AG04450 (cell line): ENCODE measurements at regions not wholly inside any gene's neighbourhood (a gene's known extent, or its start where the extent isn't known, plus 50 kb on each side); places are given as distances from the start of the nearest gene placed in this dataset.

Source experiments
- CTCF ChIA-PET: fragments of 300-600, 350-600 bp; formaldehyde crosslinking; extraction: SDS; loops from one replicate; lab custom pipeline; 2022; ENCODE audit warnings: antibody characterized with exemption, inconsistent platforms; lab: Charles Lee
- POLR2A ChIA-PET: fragments of 350-600 bp; formaldehyde crosslinking; extraction: SDS; loops from one replicate; lab custom pipeline; 2021; ENCODE audit warnings: antibody characterized with exemption, inconsistent platforms; lab: Yijun Ruan, JAX
- DNase-seq: peaks from one replicate; pipeline ENCODE4 v3.0.0-alpha.2; 2011; ENCODE audit warnings: low read depth, low spot score
- H3K27ac ChIP-seq: one replicate; pipeline ENCODE4 v1.5.1; 2012; ENCODE audit warnings: low read depth, low read length, control low read depth
- H3K27me3 ChIP-seq: one replicate; pipeline ENCODE4 v1.6.0; 2012; ENCODE audit warnings: low read length; ENCODE audit not compliant: control insufficient read depth, insufficient read depth
- H3K4me3 ChIP-seq: 2 replicates; pipeline ENCODE4 v1.5.1; 2011; ENCODE audit warnings: mild to moderate bottlenecking, low read depth, low read length, control low read depth
- H3K9me3 ChIP-seq: 2 replicates; pipeline ENCODE4 v1.5.1; 2012; ENCODE audit warnings: low read length; ENCODE audit not compliant: control insufficient read depth, insufficient read depth
- CTCF ChIP-seq: IDR thresholded peaks from 2 replicates; pipeline ENCODE4 v1.5.1; 2011; ENCODE audit warnings: low read depth, low read length, control low read depth, inconsistent platforms

GRCh38 chr13:71962735-71963134, 95.7 kb upstream of the DACH1 start:
- no peak for DNase-seq
- TF ChIP-seq CTCF: no peak
- no peak overlapping the region for H3K27ac ChIP-seq
- no peak overlapping the region for H3K4me3 ChIP-seq
- H3K9me3 ChIP-seq: no peaks in the 10 kb centered on the region
- ChIA-PET POLR2A (no interaction called here), CTCF (no interaction called here)
- no peaks in the 10 kb centered on the region for H3K27me3 ChIP-seq

GRCh38 chr13:71962126-71962525, 95.1 kb upstream of the DACH1 start:
- no peak for TF ChIP-seq CTCF
- H3K27ac ChIP-seq: no peak overlapping the region
- CTCF ChIA-PET: no interaction called here
- DNase-seq: no peak
- H3K4me3 ChIP-seq: no peak overlapping the region
- H3K9me3 ChIP-seq: no peaks in the 10 kb centered on the region
- no peaks in the 10 kb centered on the region for H3K27me3 ChIP-seq
- POLR2A ChIA-PET: no interaction called here

- no peak for TF ChIP-seq CTCF
- H3K9me3 ChIP-seq: no peaks in the 10 kb centered on the region
- CTCF ChIA-PET: no interaction called here
- no peak for DNase-seq
- no peak overlapping the region for H3K4me3 ChIP-seq
- no peaks in the 10 kb centered on the region for H3K27me3 ChIP-seq
- no peak overlapping the region for H3K27ac ChIP-seq
- POLR2A ChIA-PET: no interaction called here
These were observed 82.4 kb upstream of the DACH1 start for GRCh38 chr13:71949441-71949840.

GRCh38 chr13:71939186-71939585, 72.2 kb upstream of the DACH1 start:
- no peaks in the 10 kb centered on the region for H3K9me3 ChIP-seq
- H3K27me3 ChIP-seq: no peaks in the 10 kb centered on the region
- no peak for TF ChIP-seq CTCF
- no peak for DNase-seq
- no peak overlapping the region for H3K27ac ChIP-seq
- ChIA-PET CTCF (no interaction called here), POLR2A (no interaction called here)
- no peak overlapping the region for H3K4me3 ChIP-seq

GRCh38 chr13:71935166-71935840, 68.3 kb upstream of the DACH1 start:
- no peak overlapping the region for H3K27ac ChIP-seq
- ChIA-PET CTCF (interaction anchor here (0.5 kb wide), 1 partner anchor 119 kb away, joined by 3 read pairs; no protein-coding TSS in a partner anchor), POLR2A (no interaction called here)
- no peaks in the 10 kb centered on the region for H3K9me3 ChIP-seq
- no peak for DNase-seq
- no peak overlapping the region for H3K4me3 ChIP-seq
- no peaks in the 10 kb centered on the region for H3K27me3 ChIP-seq
- no peak for TF ChIP-seq CTCF
